HFF-Myc (cell line): ENCODE measurements at regions not wholly inside any gene's neighbourhood (a gene's known extent, or its start where the extent isn't known, plus 50 kb on each side); places are given as distances from the start of the nearest gene placed in this dataset.
A peak's percentile ranks its signal among the peaks of the same experiment; 100 is the strongest.

Source experiments
- DNase-seq: peaks from one replicate; pipeline ENCODE4 v3.0.0-alpha.2; 2011; ENCODE audit warnings: low read depth; ENCODE audit errors: extremely low read depth
- H3K4me3 ChIP-seq: replicated peaks from 2 replicates; pipeline ENCODE4 v1.5.1; 2011; ENCODE audit warnings: low read depth, mild to moderate bottlenecking, control low read depth, low read length
- TF ChIP-seq, protein P1 (sequence below): IDR thresholded peaks from 2 replicates; pipeline ENCODE4 v1.5.1; 2012; ENCODE audit warnings: mild to moderate bottlenecking, low read depth, low read length, control low read depth; ENCODE audit errors: missing control alignments

DNA sequence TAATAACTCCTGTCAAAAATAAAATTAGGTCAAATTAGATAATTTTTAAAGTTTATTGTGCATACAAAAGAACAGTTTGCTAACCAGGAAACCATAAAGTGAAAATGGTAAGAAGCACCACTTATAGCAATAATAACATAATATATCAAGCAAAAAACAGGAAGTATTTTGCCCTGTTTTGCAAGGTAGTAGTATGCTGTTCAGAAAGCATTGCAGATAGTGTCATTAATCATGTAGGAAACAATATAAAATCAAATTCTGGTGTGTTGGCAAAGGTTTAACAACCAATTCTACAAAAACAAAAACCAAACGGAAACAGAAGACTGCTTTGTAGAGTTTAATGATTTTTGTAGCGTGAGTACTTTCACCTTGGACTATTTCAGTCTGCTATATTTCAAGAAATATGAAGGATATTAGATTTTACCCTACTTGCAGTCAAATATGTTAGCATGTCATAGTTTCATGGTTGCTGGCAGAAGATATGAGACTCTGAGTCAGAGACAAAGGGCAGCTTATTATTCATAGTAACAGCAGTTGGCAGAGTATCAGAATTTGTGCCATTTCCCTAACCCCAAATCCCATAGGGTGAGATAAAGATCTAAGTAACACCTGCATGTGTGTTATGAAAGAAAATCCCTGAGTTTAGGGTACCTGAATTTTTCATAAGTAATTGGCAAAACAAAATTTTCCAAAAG lies 729.0 kb upstream of the BRINP3 start:
- no peak overlapping the region for H3K4me3 ChIP-seq
- DNase-seq: no peak
- TF ChIP-seq, protein P1, sequence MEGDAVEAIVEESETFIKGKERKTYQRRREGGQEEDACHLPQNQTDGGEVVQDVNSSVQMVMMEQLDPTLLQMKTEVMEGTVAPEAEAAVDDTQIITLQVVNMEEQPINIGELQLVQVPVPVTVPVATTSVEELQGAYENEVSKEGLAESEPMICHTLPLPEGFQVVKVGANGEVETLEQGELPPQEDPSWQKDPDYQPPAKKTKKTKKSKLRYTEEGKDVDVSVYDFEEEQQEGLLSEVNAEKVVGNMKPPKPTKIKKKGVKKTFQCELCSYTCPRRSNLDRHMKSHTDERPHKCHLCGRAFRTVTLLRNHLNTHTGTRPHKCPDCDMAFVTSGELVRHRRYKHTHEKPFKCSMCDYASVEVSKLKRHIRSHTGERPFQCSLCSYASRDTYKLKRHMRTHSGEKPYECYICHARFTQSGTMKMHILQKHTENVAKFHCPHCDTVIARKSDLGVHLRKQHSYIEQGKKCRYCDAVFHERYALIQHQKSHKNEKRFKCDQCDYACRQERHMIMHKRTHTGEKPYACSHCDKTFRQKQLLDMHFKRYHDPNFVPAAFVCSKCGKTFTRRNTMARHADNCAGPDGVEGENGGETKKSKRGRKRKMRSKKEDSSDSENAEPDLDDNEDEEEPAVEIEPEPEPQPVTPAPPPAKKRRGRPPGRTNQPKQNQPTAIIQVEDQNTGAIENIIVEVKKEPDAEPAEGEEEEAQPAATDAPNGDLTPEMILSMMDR: no peak

DNA sequence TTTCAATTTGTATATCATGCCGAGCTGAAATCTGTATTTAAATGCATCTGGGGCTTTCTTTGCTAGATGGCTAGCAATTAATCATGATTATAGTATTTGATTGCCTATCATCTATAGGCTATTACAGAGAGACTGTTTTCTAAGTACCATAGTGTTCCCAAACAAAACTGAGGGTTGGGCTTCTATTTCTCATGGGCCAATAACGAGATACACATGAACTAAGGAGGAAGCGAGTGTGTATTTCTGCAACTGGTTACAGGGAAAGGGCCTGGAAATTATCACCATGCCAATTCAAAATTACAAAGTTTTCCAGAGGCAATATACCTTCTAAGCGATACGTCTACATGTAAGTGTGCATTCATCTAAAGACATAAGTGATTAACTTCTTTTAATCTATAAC lies 744.5 kb upstream of the BRINP3 start:
- no peak overlapping the region for H3K4me3 ChIP-seq
- DNase-seq: no peak

DNA sequence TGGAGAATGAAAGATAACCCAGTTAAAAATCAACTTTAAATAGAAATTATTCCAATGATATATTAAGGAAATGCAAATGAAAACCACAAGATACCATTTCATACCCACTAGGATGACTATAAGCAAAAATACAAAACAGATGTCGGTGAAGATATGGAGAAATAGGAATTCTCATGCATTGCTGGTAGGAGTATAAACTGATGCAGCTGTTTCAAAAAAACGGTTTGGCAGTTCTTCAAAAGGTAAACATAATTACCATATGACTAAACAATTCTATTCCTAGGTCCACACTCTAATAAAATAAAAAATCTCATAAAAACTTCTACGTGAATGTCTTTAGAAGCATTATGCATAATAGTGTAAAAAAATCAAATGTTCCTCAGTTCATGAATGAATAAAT lies 763.3 kb upstream of the BRINP3 start:
- TF ChIP-seq, protein P1: no peak
- H3K4me3 ChIP-seq: no peak overlapping the region
- DNase-seq: peak; percentile 20

More for the DNA sequence above, 744.5 kb upstream of the BRINP3 start:
- TF ChIP-seq, protein P1: no peak

DNA sequence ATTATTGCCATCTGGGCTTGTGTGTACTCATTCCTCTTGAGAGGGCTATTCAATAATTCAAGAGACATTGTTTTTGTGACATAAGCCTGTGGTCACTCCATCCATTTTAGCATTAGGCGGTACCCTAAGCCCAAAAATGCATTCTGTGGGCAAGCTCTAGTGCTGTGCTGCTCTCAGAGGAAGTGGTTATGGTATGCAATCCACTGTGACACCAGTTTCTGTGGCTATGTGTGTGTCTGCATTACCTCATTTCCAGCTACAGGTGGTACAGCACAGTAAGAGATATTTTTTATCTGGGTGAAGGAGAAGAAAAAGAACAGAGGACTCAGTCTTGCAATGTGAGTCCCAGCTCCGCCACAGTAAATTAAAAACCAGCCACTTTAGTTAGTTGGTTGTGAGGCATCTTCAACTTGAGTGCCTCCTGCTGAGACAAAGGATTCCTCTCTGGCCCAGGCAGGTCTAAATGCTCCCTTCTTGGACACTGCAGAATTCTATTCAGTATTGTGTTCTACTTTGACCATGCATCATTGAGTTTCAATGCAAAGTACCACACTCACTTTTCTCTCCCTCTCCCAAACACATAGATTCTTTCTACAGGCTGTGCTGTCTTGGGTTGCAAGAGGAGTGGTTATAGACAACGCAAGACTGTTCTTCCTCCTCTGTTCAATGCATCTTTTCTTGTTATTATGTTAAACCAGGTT lies 777.8 kb upstream of the BRINP3 start:
- H3K4me3 ChIP-seq: no peak overlapping the region
- no peak for DNase-seq
- TF ChIP-seq, protein P1: no peak

DNA sequence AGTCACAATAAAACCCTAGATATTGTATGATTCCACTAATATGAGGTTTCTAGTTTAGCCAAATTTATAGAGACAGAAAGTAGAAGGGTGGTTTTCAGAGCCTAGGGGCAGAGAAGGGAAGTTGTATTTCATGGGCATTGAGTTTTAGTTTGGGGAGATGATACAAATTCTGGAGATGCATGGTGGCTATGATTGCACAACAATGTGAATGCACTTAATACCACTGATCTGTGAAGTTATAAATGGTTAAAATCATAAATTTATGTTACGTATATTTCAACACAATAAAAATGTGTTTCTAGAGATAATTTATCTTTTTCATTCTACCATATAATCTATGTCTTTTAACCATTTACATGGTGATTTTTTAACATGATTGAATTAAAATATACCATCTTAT lies 779.3 kb upstream of the BRINP3 start:
- TF ChIP-seq, protein P1: no peak
- no peak overlapping the region for H3K4me3 ChIP-seq
- no peak for DNase-seq

DNA sequence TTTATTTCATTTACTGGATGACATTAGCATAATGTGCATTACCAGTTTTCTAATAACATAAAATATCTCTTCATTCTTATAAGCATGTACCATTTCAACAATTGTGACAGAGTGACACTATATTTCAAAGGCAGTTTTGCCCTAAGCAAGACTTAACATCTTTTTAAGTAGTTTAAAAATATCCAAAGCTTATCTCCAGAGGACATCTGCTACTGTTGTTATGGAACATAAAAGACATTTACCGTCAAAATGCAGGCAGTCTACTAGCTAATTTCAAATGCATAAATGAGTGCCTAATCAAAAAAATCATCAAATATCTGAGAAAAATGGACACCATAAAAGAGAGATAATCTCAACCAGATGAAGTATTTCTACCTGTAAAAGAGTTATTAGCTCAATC lies 782.4 kb upstream of the BRINP3 start:
- no peak overlapping the region for H3K4me3 ChIP-seq
- DNase-seq: no peak
- TF ChIP-seq, protein P1: no peak
